ENCODE measurements at regions not wholly inside any gene's neighbourhood (a gene's known extent, or its start where the extent isn't known, plus 50 kb on each side); places are given as distances from the start of the nearest gene placed in this dataset.

GRCh38 chr18:71431171-71431570 is 1113.0 kb downstream of the CBLN2 start:
- Histone ChIP-seq H2AFZ (ENCODE audit: low read length) (no peak overlapping the region), H3F3A (ENCODE audit: insufficient read depth, low read length) (no peaks in the 10 kb centered on the region), H3K4me1 (ENCODE audit: low read length) (0 out of 2 replicates have a peak, but pooled peaks cover 3% of the 10 kb centered on the region), H4K20me1 (ENCODE audit: insufficient read depth, low read length) (no peaks in the 10 kb centered on the region), H3K4me3 (ENCODE audit: low read length) (no peak overlapping the region), H3K9me2 (replicated peaks; ENCODE audit: insufficient read depth, low read length) (no peaks in the 10 kb centered on the region), H3K79me2 (ENCODE audit: low read length) (no peaks in the 10 kb centered on the region), H3K9me3 (replicated peaks; ENCODE audit: insufficient read depth, low read length) (no peaks in the 10 kb centered on the region; the same call in 1 of the 2 replicates), H3K4me2 (ENCODE audit: low read depth, low read length) (no peak overlapping the region), H3K27ac (ENCODE audit: low read length) (no peak overlapping the region), H3K9ac (ENCODE audit: low read length) (no peak overlapping the region), H3K27me3 (replicated peaks; ENCODE audit: insufficient read depth, low read length) (no peaks in the 10 kb centered on the region), H3K36me3 (replicated peaks; ENCODE audit: insufficient read depth, low read length) (no peaks in the 10 kb centered on the region)
- TF ChIP-seq EZH2 (optimal IDR thresholded peaks at IDR 0.05; ENCODE audit: low read depth, low read length) (no peak), EZH2phosphoT487 (IDR thresholded peaks at IDR 0.05; ENCODE audit: low read length) (no peak), CTCF (IDR thresholded peaks at IDR 0.05; ENCODE audit: low read length) (no peak)
- no peak for DNase-seq

GRCh38 chr18:71426441-71426840 is 1117.7 kb downstream of the CBLN2 start:
- Histone ChIP-seq H3K27me3 (replicated peaks; ENCODE audit: insufficient read depth, low read length) (no peaks in the 10 kb centered on the region), H3K9me2 (replicated peaks; ENCODE audit: insufficient read depth, low read length) (no peaks in the 10 kb centered on the region), H3K4me3 (ENCODE audit: low read length) (no peak overlapping the region), H2AFZ (ENCODE audit: low read length) (no peak overlapping the region), H3K79me2 (ENCODE audit: low read length) (no peaks in the 10 kb centered on the region), H3K36me3 (replicated peaks; ENCODE audit: insufficient read depth, low read length) (no peaks in the 10 kb centered on the region), H3K27ac (ENCODE audit: low read length) (no peak overlapping the region), H3K9me3 (replicated peaks; ENCODE audit: insufficient read depth, low read length) (no peaks in the 10 kb centered on the region; the same call in 1 of the 2 replicates), H3K4me1 (ENCODE audit: low read length) (0 out of 2 replicates have a peak, but pooled peaks cover 3% of the 10 kb centered on the region), H4K20me1 (ENCODE audit: insufficient read depth, low read length) (no peaks in the 10 kb centered on the region), H3K4me2 (ENCODE audit: low read depth, low read length) (no peak overlapping the region), H3K9ac (ENCODE audit: low read length) (no peak overlapping the region), H3F3A (ENCODE audit: insufficient read depth, low read length) (no peaks in the 10 kb centered on the region)
- DNase-seq, result no peak
- TF ChIP-seq EZH2phosphoT487 (IDR thresholded peaks at IDR 0.05; ENCODE audit: low read length) (no peak), CTCF (IDR thresholded peaks at IDR 0.05; ENCODE audit: low read length) (no peak), EZH2 (optimal IDR thresholded peaks at IDR 0.05; ENCODE audit: low read depth, low read length) (no peak)

- Histone ChIP-seq H3K27me3 (replicated peaks; ENCODE audit: insufficient read depth, low read length) (no peaks in the 10 kb centered on the region), H3K79me2 (ENCODE audit: low read length) (no peaks in the 10 kb centered on the region), H3K9ac (ENCODE audit: low read length) (no peak overlapping the region), H3K9me3 (replicated peaks; ENCODE audit: insufficient read depth, low read length) (no peaks in the 10 kb centered on the region), H3K9me2 (replicated peaks; ENCODE audit: insufficient read depth, low read length) (no peaks in the 10 kb centered on the region; the same call in 1 of the 2 replicates), H3K4me3 (ENCODE audit: low read length) (no peak overlapping the region), H3K4me2 (ENCODE audit: low read depth, low read length) (no peak overlapping the region), H4K20me1 (ENCODE audit: insufficient read depth, low read length) (no peaks in the 10 kb centered on the region), H2AFZ (ENCODE audit: low read length) (no peak overlapping the region), H3F3A (ENCODE audit: insufficient read depth, low read length) (no peaks in the 10 kb centered on the region), H3K4me1 (ENCODE audit: low read length) (no peaks in the 10 kb centered on the region), H3K36me3 (replicated peaks; ENCODE audit: insufficient read depth, low read length) (no peaks in the 10 kb centered on the region), H3K27ac (ENCODE audit: low read length) (no peak overlapping the region)
- TF ChIP-seq CTCF (IDR thresholded peaks at IDR 0.05; ENCODE audit: low read length), result no peak
- no peak for TF ChIP-seq EZH2 (optimal IDR thresholded peaks at IDR 0.05; ENCODE audit: low read depth, low read length)
- TF ChIP-seq EZH2phosphoT487 (IDR thresholded peaks at IDR 0.05; ENCODE audit: low read length), result no peak
- no peak for DNase-seq
Observed at GRCh38 chr18:71405169-71405809, 1116.4 kb downstream of the SOCS6 start.
